DMS79 (cell line): ENCODE measurements at regions not wholly inside any gene's neighbourhood (a gene's known extent, or its start where the extent isn't known, plus 50 kb on each side); places are given as distances from the start of the nearest gene placed in this dataset.

ENCODE experiments used
- DNase-seq: peaks from one replicate; lab custom pipeline; 2025; lab: John Stamatoyannopoulos, UW

DNA sequence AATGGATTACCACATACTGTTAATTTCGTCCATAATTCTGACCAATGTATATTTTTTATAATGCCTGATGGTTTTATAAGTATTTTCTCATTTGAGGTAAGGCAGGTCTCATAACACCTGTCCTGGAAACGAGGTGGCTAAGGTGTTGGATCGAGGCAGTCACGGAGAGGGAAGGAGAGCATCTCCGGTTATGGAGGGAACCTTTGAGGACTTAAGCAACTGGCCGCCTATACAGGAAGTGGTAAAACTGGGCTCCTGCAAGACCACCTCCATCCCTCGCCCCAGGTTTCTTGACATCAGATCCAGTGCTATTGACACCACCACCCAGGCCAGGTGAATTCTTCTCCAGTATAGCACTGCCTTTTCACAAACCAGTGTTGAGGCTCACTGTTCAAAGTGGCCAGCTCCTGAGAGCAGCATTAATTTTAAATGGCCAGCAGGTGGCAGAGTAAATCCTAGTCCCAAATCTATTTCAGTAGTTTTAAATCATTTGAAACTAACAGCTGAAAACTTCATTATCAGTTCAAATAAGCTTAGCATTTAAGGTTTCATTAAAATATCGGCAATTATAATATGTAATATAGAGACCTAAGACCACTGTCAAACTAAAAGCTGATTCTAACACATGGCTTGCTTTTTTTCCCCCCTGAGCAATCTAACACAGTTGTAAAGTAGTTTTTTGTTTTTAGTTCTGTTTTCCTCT, 100.8 kb downstream of the PPM1A start:
- DNase-seq: peak; percentile 54

DNA sequence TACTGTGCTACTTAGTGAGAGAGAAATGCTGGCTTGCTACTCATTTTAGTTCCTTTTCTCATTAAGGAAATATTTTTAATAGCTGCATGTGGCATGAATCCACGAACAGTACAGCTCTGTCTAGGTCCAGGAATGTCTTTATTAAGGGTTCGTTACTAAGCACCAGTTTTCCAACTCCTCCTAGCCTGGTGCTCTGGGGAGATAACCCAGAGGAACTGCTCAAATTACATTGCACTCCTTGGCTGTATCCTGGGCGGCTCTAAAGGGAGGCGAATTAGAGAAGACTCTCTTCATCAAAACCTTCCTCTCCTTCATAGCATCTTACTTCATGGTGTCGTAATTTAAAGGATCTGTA, 101.3 kb downstream of the PPM1A start:
- no peak for DNase-seq

DNA sequence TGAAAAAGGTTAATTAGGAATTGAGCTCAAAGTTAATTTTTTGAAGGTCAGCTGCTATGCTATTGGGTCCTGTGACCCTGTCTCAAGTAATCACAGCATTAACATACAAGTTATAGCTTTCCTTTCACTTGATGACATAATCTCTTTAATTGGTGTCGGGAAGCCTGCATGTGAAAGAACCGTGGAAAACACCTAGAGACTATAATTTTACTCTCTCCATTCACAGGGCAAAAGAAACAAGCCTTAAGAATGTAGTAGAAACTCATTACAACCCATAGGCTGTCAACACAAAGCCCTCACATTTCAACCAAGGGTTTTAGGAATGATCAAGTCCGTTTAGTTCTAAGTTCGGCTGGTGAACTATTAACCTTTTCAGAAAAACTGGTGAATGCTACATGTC, 104.4 kb downstream of the PPM1A start:
- no peak for DNase-seq

DNA sequence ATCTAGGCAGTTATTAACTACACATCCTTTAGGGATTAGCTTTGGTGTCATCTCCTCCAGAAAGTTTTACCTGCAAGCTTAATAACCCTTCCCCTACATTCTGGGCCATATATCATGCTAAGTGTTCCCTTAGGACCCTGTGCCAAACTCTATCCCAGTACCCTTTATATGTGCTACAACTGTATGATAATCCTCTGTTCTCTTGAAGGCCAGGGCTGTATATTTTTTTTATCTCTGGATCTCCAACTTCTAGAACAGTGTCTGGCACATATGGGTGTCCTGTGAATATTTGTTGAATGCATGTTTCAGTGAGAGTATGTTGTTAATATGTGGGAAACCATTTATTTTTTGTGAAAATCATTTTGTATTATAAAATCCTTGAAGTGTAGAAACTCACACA, 106.7 kb downstream of the PPM1A start:
- no peak for DNase-seq

DNA sequence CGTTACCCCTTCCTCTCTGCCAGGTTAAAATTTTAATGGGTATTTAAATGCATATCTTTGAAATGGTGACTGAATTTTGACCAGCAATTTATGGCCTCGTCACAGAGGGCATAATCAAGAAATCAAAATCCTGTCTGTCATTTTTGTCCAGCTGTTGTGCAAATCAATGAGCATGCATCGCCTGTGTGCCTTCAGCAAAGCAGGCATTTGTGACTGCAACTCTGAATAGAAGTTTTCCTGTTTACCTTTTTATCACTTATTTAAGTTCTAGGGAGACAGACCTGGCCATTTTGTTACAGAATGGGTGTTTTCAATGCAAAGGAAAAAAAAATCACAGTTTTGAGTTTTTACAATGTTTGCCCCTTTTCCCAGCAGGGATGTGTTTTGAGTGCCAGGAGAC, 107.4 kb downstream of the PPM1A start:
- no peak for DNase-seq

DNA sequence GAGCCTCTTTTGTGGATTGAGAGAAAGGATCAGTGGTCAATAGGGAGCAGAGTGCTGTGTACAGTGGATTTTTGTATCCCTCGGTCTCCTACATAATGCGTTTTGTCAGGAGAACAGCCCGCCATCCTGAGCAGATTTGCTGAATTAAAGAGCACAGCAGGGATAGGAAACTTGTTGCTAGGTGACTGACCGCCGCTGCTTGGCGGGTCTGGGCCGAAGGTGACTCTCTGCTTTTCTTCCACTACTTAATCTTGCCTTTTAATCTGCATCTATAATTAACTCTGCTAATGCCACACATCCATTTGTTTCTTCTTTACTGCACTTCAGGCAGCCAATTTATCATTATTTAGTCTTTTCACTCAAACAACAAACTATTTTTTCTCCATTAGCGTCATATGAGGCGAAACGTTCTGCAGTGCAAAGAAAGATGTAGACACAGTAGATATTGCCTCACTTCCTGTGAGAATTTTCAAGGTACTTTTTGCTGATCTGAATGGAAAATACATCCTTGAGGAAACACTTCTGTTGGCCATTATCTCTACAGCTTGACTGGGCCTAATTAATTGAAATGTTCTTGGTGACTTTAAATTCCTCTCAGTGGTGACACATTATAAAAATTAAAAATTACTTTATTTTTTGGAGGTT, 108.0 kb downstream of the PPM1A start:
- no peak for DNase-seq

DNA sequence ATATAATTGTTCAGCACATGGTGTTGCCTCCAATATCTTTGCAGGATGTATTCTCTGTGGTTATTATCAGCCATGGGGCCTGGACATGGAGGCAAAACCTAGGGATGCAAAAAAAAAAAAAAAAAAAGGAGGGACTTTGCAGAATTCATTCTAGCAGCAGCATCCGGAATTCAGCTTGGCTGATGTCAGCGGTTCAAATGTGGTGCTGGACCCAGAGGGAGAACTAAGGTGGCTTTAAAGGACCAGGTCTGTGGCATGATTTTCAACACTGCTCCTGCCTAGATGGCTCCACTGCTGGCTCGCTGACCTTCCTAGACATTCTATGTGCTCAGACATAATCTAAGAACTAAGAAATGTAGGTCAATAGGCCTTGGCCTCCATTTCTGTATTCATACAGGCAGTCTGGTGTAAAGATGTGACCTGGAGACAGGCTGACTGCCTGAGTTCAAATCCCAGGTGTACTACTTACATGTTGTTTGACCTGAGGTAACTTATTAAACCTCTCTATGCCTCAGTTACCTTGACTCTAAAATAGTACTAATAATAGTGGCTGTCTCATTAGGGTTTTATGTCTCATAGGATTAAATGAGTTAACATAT, 108.6 kb downstream of the PPM1A start:
- DNase-seq: no peak

DNA sequence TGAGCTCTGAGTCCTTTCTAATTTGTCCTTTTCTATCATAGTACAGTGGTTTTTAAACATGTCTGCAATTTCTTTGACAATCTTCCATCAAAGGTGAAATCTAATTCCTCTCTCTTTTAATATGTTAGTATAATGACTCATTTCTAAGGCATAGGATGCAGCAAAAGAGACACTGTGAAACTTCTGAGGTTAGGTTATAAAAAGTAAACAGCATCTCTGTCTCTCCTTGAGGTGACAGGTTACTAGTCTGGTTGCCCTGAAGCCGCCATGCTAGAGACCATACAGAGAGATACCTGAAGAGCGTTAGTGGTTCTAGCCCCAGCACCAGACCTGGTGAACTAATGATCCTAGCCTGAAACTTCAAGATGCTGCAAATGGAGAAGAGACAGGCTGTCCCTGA, 114.3 kb downstream of the PPM1A start:
- no peak for DNase-seq

DNA sequence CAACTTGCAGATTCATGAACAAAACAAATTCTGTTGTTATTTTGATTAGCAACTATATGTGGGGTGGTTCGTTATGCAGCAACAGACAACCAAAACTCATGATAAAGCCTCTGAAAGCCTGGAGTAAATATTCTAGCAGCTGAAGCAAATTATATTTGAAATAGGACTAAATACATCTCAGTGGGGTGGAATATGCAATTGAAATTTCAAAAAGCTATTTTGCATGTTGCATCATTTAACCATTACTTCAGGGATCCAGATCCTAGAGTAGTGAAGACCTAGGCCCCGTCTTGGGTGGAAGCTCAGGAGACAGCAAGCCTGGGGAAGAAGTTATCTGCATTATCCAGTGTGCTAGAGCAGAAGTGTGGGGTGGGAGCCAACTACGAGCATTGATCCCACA, 114.7 kb downstream of the PPM1A start:
- no peak for DNase-seq

DNA sequence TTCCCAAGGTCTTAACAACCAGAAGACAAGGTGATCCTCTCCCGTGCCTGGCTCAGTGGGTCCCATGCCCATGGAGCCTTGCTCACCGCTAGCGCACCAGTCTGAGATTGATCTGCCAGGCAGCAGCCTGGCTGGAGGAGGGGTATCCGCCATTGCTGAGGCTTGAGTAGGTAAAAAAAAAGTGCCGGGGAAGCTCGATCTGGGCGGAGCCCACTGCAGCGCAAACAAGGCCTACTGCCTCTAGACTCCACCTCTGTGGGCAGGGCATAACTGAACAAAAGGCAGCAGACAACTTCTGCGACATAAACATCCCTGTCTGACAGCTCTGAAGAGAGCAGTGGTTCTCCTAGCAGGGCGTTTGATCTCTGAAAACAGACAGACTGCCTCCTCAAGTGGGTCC, 104.0 kb downstream of the C14orf39 start:
- no peak for DNase-seq
